SH-SY5Y (cell line): ENCODE measurements at regions not wholly inside any gene's neighbourhood (a gene's known extent, or its start where the extent isn't known, plus 50 kb on each side); places are given as distances from the start of the nearest gene placed in this dataset.

Experiments
- GATA2 ChIP-seq: IDR thresholded peaks from 2 replicates; pipeline ENCODE4 v1.6.1; 2011; ENCODE audit warnings: mild to moderate bottlenecking, low read depth, low read length
- GATA3 ChIP-seq: IDR thresholded peaks from 2 replicates; pipeline ENCODE4 v1.6.1; 2011; ENCODE audit warnings: low read depth, mild to moderate bottlenecking, low read length, moderate library complexity

- TF ChIP-seq GATA3 (no peak), GATA2 (no peak)
Observed at GRCh38 chr21:32120230-32120629, 158.6 kb downstream of the MIS18A start.
